Brain microvascular endothelial cell (primary cell): ENCODE measurements at regions not wholly inside any gene's neighbourhood (a gene's known extent, or its start where the extent isn't known, plus 50 kb on each side); places are given as distances from the start of the nearest gene placed in this dataset.

Source experiments
- DNase-seq: peaks from one replicate; pipeline ENCODE4 v3.0.0-alpha.2; 2020
- H3K27ac ChIP-seq: fragments of 250-450 bp; sonication (Bioruptor Pico); 2 replicates; pipeline ENCODE4 v1.5.1; 2020; ENCODE audit warnings: mild to moderate bottlenecking, moderate library complexity
- H3K27me3 ChIP-seq: fragments of 250-450 bp; sonication (Bioruptor Pico); replicated peaks from 2 replicates; pipeline ENCODE4 v1.5.1; 2020; ENCODE audit warnings: mild to moderate bottlenecking
- H3K36me3 ChIP-seq: fragments of 250-450 bp; sonication (Bioruptor Pico); replicated peaks from 2 replicates; pipeline ENCODE4 v1.5.1; 2020; ENCODE audit warnings: mild to moderate bottlenecking
- H3K4me3 ChIP-seq: 2 replicates; pipeline ENCODE4 v1.5.1; 2011; ENCODE audit warnings: low read depth, mild to moderate bottlenecking, control low read depth, low read length, moderate library complexity
- CTCF ChIP-seq: IDR thresholded peaks from 2 replicates; pipeline ENCODE4 v1.5.1; 2011; ENCODE audit warnings: low read depth, mild to moderate bottlenecking, moderate library complexity, low read length, control low read depth, inconsistent platforms; ENCODE audit errors: missing control alignments
- in situ Hi-C: cut with HindIII; loops from 2 replicates; pipeline ENCODE4 v1.10.0; 2017; ENCODE audit warnings: low sequenced_read_pairs, low pct_ligation_motif_present

GRCh38 chr20:54335299-54335698 is 127.4 kb downstream of the PFDN4 start:
- in situ Hi-C loops, result no loop called here
- Histone ChIP-seq H3K27ac (no peak overlapping the region), H3K36me3 (no peaks in the 10 kb centered on the region), H3K4me3 (no peak overlapping the region), H3K27me3 (no peaks in the 10 kb centered on the region)
- no peak for TF ChIP-seq CTCF
- DNase-seq, result peak; percentile 22

GRCh38 chr20:54337144-54337543 is 129.3 kb downstream of the PFDN4 start:
- DNase-seq, result no peak
- in situ Hi-C loops, result no loop called here
- no peak overlapping the region for H3K27ac ChIP-seq
- H3K4me3 ChIP-seq, result no peak overlapping the region
- no peaks in the 10 kb centered on the region for H3K27me3 ChIP-seq
- H3K36me3 ChIP-seq, result no peaks in the 10 kb centered on the region
- no peak for TF ChIP-seq CTCF

GRCh38 chr20:54339093-54339492 is 131.2 kb downstream of the PFDN4 start:
- in situ Hi-C loops, result no loop called here
- H3K4me3 ChIP-seq, result no peak overlapping the region
- no peak for TF ChIP-seq CTCF

GRCh38 chr20:54340206-54340605 is 132.3 kb downstream of the PFDN4 start:
- no peaks in the 10 kb centered on the region for H3K36me3 ChIP-seq
- no peaks in the 10 kb centered on the region for H3K27me3 ChIP-seq
- no peak for TF ChIP-seq CTCF
- in situ Hi-C loops, result no loop called here
- H3K27ac ChIP-seq, result peak overlapping the region; percentile 58
- H3K4me3 ChIP-seq, result no peak overlapping the region
- DNase-seq, result no peak

More at GRCh38 chr20:54339093-54339492, 131.2 kb downstream of the PFDN4 start:
- no peak for DNase-seq
- Histone ChIP-seq H3K36me3 (no peaks in the 10 kb centered on the region), H3K27me3 (no peaks in the 10 kb centered on the region), H3K27ac (no peak overlapping the region)

GRCh38 chr20:54340667-54341081 is 132.8 kb downstream of the PFDN4 start:
- Histone ChIP-seq H3K27me3 (no peaks in the 10 kb centered on the region), H3K4me3 (no peak overlapping the region), H3K27ac (peak overlapping the region; percentile 58), H3K36me3 (no peaks in the 10 kb centered on the region)
- peak; percentile 73 for DNase-seq
- in situ Hi-C loops, result no loop called here
- TF ChIP-seq CTCF, result no peak

GRCh38 chr20:54342258-54342920 is 133.0 kb upstream of the DOK5 start:
- no peak overlapping the region for H3K4me3 ChIP-seq
- in situ Hi-C loops, result no loop called here
- H3K27me3 ChIP-seq, result no peaks in the 10 kb centered on the region
- H3K27ac ChIP-seq, result no peak overlapping the region
- DNase-seq, result no peak
- TF ChIP-seq CTCF, result no peak
- no peaks in the 10 kb centered on the region for H3K36me3 ChIP-seq
